Endothelial cell of umbilical vein (primary cell): ENCODE measurements at regions not wholly inside any gene's neighbourhood (a gene's known extent, or its start where the extent isn't known, plus 50 kb on each side); places are given as distances from the start of the nearest gene placed in this dataset.

ENCODE experiments used
- BruUV-seq: library from RNA; stranded (reverse); fragments of 400-500 nt; replicated peaks from 2 replicates; lab custom pipeline; 2021; lab: Mats Ljungman, UMichigan
- CTCF ChIA-PET: fragments of 300-600, 350-600 bp; sonication (Branson Sonifier 250); formaldehyde crosslinking; loops from one replicate; lab custom pipeline; 2021; ENCODE audit warnings: antibody characterized with exemption, inconsistent platforms; lab: Charles Lee
- POLR2A ChIA-PET: fragments of 300-600, 350-600 bp; sonication (Branson Sonifier 250); formaldehyde crosslinking; loops from one replicate; lab custom pipeline; 2021; ENCODE audit warnings: antibody characterized with exemption, inconsistent platforms; lab: Charles Lee
- DNase-seq: peaks from one replicate; pipeline ENCODE4 v3.0.0-alpha.2; 2011; ENCODE audit warnings: low read depth, low spot score
- FAIRE-seq: peaks from 2 replicates; lab custom pipeline; 2011; peaks lifted over from hg19 to GRCh38; lab: Jason Lieb, UNC
- H2AFZ ChIP-seq: 2 replicates; pipeline ENCODE4 v1.6.0; 2012; ENCODE audit warnings: low read depth, low read length, control low read depth, inconsistent platforms
- H3K27ac ChIP-seq: 2 replicates; pipeline ENCODE4 v1.5.1; 2011; ENCODE audit warnings: low read depth, mild to moderate bottlenecking, control low read depth, low read length, moderate library complexity; ENCODE audit not compliant: insufficient read depth
- H3K27me3 ChIP-seq, 2 experiments: 2 replicates each; pipeline versions ENCODE4 v1.6.0 to v1.6.1; 2011; ENCODE audit warnings: low read length in 2 of 2, mixed read lengths in 1 of 2; ENCODE audit not compliant: control insufficient read depth in 2 of 2, insufficient read depth in 2 of 2
- H3K36me3 ChIP-seq, 2 experiments: 2 replicates in 1 of 2; 3 replicates in 1 of 2; pipeline ENCODE4 v1.5.1; 2011; ENCODE audit warnings: low read length in 2 of 2, mild to moderate bottlenecking in 1 of 2, moderate library complexity in 1 of 2; ENCODE audit not compliant: control insufficient read depth in 2 of 2, insufficient read depth in 2 of 2; ENCODE audit errors: extremely low read depth in 1 of 2
- H3K4me1 ChIP-seq: 3 replicates; pipeline ENCODE4 v1.5.1; 2011; ENCODE audit warnings: mild to moderate bottlenecking, low read length; ENCODE audit not compliant: control insufficient read depth, insufficient read depth; ENCODE audit errors: extremely low read depth
- H3K4me2 ChIP-seq: 2 replicates; pipeline ENCODE4 v1.6.1; 2011; ENCODE audit warnings: low read length, control low read depth, mixed read lengths; ENCODE audit not compliant: insufficient read depth
- H3K4me3 ChIP-seq, 3 experiments: fragments of 200-600 bp in 1 of 3; sonication (generic), shearing (Covaris generic) in 1 of 3; replicated peaks in 1 of 3; 2 replicates each; pipeline ENCODE4 v1.5.1; 2011 to 2016; ENCODE audit warnings: control low read depth in 3 of 3, low read length in 3 of 3, mild to moderate bottlenecking in 2 of 3, inconsistent platforms in 1 of 3, low read depth in 1 of 3, moderate library complexity in 1 of 3; ENCODE audit not compliant: insufficient read depth in 1 of 3
- H3K79me2 ChIP-seq: 2 replicates; pipeline ENCODE4 v1.6.0; 2012; ENCODE audit warnings: low read length, inconsistent platforms; ENCODE audit not compliant: control insufficient read depth, insufficient read depth
- H3K9ac ChIP-seq: replicated peaks from 2 replicates; pipeline ENCODE3; 2011; ENCODE audit warnings: low read length, control low read depth; ENCODE audit not compliant: insufficient read depth; ENCODE audit errors: extremely low read depth
- H3K9me1 ChIP-seq: replicated peaks from 3 replicates; pipeline ENCODE4 v1.6.0; 2011; ENCODE audit warnings: mild to moderate bottlenecking, low read length; ENCODE audit not compliant: control insufficient read depth, insufficient read depth; ENCODE audit errors: extremely low read depth
- H3K9me3 ChIP-seq: replicated peaks from 2 replicates; pipeline ENCODE4 v1.5.1; 2012; ENCODE audit warnings: low read length, inconsistent platforms; ENCODE audit not compliant: control insufficient read depth, insufficient read depth
- H4K20me1 ChIP-seq: replicated peaks from 2 replicates; pipeline ENCODE3; 2011; ENCODE audit warnings: mild to moderate bottlenecking, low read length; ENCODE audit not compliant: control insufficient read depth, insufficient read depth; ENCODE audit errors: extremely low read depth
- EZH2 ChIP-seq: IDR thresholded peaks from 2 replicates; pipeline ENCODE4 v1.6.1; 2012; ENCODE audit warnings: borderline replicate concordance, low read depth, mild to moderate bottlenecking, moderate library complexity, low read length, inconsistent platforms; ENCODE audit not compliant: severe bottlenecking
- FOS ChIP-seq: IDR thresholded peaks from 2 replicates; pipeline ENCODE4 v1.6.1; 2011; ENCODE audit warnings: mild to moderate bottlenecking, low read length, moderate library complexity, borderline replicate concordance; ENCODE audit not compliant: insufficient read depth
- GATA2 ChIP-seq: IDR thresholded peaks from 2 replicates; pipeline ENCODE4 v1.7.0; 2011; ENCODE audit warnings: low read depth, mild to moderate bottlenecking, moderate library complexity, mixed read lengths, low read length; ENCODE audit not compliant: insufficient read length, insufficient read depth
- JUN ChIP-seq: IDR thresholded peaks from 2 replicates; pipeline ENCODE4 v1.6.1; 2011; ENCODE audit warnings: borderline replicate concordance, low read depth; ENCODE audit not compliant: insufficient read length, insufficient read depth
- MYC ChIP-seq: IDR thresholded peaks from one replicate; pipeline ENCODE4 v1.6.1; 2011; ENCODE audit warnings: mild to moderate bottlenecking, low read depth, low read length
- POLR2A ChIP-seq: IDR thresholded peaks from 2 replicates; pipeline ENCODE4 v1.6.1; 2012; ENCODE audit warnings: low read depth, mild to moderate bottlenecking, control low read depth, low read length
- POLR2AphosphoS5 ChIP-seq: IDR thresholded peaks from 2 replicates; pipeline ENCODE4 v1.6.1; 2012; ENCODE audit warnings: low read depth, mild to moderate bottlenecking, control low read depth, low read length, moderate library complexity; ENCODE audit not compliant: insufficient read depth
- dilution Hi-C: fragments of 300-500 bp; cut with MboI; formaldehyde crosslinking; loops from one replicate; pipeline ENCODE4 v1.15.0; 2019; ENCODE audit warnings: low sequenced_read_pairs; ENCODE audit not compliant: extremely low pct_ligation_motif_present
- intact Hi-C: fragments of 100-400 bp; cut with micrococcal nuclease; formaldehyde crosslinking; loops from one replicate; pipeline ENCODE4 v1.10.0; 2022
- TF ChIP-seq, protein P1 (sequence below), 2 donors: IDR thresholded peaks; 1 replicate in 1 of 2; 2 replicates in 1 of 2; pipeline ENCODE4 v1.5.1; 2011; ENCODE audit warnings: low read length in 2 of 2, mild to moderate bottlenecking in 2 of 2, moderate library complexity in 2 of 2, control low read depth in 1 of 2, inconsistent platforms in 1 of 2, low read depth in 1 of 2; ENCODE audit not compliant: insufficient read depth in 1 of 2; ENCODE audit errors: extremely low read depth in 1 of 2
- TF ChIP-seq, protein P2 (sequence below): IDR thresholded peaks from 2 replicates; pipeline ENCODE4 v1.6.1; 2011; ENCODE audit not compliant: insufficient read depth, insufficient read length

DNA sequence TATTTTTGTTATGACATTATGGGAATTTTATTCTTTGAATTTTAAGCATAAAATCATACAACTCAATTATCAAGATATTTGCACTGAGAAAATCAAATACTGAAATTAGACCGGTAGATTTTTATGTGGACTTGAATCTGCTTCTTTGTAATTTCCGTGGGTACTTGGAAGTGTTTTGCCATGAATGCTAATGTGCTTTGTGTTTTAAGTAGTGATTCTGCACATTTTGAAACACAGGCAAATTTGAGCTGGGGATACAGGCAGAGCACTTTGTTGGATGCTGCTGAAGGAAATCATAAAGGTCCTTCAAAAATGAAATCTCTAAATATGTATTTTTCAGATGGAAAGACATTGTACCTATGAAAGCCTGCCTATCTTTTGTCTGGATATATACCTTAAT is 446.3 kb upstream of the POU3F3 start:
- no peak for DNase-seq
- H3K4me1 ChIP-seq = no peaks in the 10 kb centered on the region
- no peak for FAIRE-seq
- no peaks in the 10 kb centered on the region for H4K20me1 ChIP-seq
- dilution Hi-C loops (no loop called here), intact Hi-C loops (no loop called here)
- H3K79me2 ChIP-seq = no peaks in the 10 kb centered on the region
- CTCF ChIA-PET = no interaction called here
- H3K27me3 ChIP-seq = no peaks in the 10 kb centered on the region
- H3K4me2 ChIP-seq = no peak overlapping the region
- TF ChIP-seq POLR2A (no peak), MYC (no peak), EZH2 (no peak), POLR2AphosphoS5 (no peak), JUN (no peak), GATA2 (no peak), FOS (no peak)
- TF ChIP-seq, protein P1, sequence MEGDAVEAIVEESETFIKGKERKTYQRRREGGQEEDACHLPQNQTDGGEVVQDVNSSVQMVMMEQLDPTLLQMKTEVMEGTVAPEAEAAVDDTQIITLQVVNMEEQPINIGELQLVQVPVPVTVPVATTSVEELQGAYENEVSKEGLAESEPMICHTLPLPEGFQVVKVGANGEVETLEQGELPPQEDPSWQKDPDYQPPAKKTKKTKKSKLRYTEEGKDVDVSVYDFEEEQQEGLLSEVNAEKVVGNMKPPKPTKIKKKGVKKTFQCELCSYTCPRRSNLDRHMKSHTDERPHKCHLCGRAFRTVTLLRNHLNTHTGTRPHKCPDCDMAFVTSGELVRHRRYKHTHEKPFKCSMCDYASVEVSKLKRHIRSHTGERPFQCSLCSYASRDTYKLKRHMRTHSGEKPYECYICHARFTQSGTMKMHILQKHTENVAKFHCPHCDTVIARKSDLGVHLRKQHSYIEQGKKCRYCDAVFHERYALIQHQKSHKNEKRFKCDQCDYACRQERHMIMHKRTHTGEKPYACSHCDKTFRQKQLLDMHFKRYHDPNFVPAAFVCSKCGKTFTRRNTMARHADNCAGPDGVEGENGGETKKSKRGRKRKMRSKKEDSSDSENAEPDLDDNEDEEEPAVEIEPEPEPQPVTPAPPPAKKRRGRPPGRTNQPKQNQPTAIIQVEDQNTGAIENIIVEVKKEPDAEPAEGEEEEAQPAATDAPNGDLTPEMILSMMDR (IDR thresholded peaks at IDR 0.05; ENCODE audit: extremely low read depth in 1 of 2, insufficient read depth in 1 of 2, low read depth in 1 of 2, low read length in 2 of 2) = no peak
- TF ChIP-seq, protein P2, sequence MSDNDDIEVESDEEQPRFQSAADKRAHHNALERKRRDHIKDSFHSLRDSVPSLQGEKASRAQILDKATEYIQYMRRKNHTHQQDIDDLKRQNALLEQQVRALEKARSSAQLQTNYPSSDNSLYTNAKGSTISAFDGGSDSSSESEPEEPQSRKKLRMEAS = no peak
- H2AFZ ChIP-seq = no peak overlapping the region
- peaks cover 2% of the 10 kb centered on the region for H3K9me3 ChIP-seq
- H3K36me3 ChIP-seq = no peaks in the 10 kb centered on the region
- H3K4me3 ChIP-seq = no peak overlapping the region
- H3K9me1 ChIP-seq = no peaks in the 10 kb centered on the region
- no peak overlapping the region for H3K27ac ChIP-seq
- no peak overlapping the region for H3K9ac ChIP-seq
- no TSS peak for BruUV-seq
- POLR2A ChIA-PET = no interaction called here
